Bronchial epithelial cell (primary cell): ENCODE measurements at regions not wholly inside any gene's neighbourhood (a gene's known extent, or its start where the extent isn't known, plus 50 kb on each side); places are given as distances from the start of the nearest gene placed in this dataset.
A peak's percentile ranks its signal among the peaks of the same experiment; 100 is the strongest.
"Not testable (repeated sequence)": the region's sequence is repeated elsewhere in the genome, so short reads cannot be mapped to it uniquely, and the experiment has no call there.

ENCODE experiments used
- DNase-seq: peaks from one replicate; pipeline ENCODE4 v3.0.0-alpha.2; 2010; ENCODE audit warnings: low read depth
- FAIRE-seq: peaks from 2 replicates; lab custom pipeline; 2011; peaks lifted over from hg19 to GRCh38; lab: Jason Lieb, UNC
- H3K27me3 ChIP-seq: 2 replicates; pipeline ENCODE4 v1.5.1; 2011; ENCODE audit warnings: low read length; ENCODE audit not compliant: control insufficient read depth, insufficient read depth
- H3K36me3 ChIP-seq: 2 replicates; pipeline ENCODE4 v1.5.1; 2011; ENCODE audit warnings: low read length; ENCODE audit not compliant: control insufficient read depth, insufficient read depth
- H3K4me3 ChIP-seq: 2 replicates; pipeline ENCODE4 v1.5.1; 2011; ENCODE audit warnings: mild to moderate bottlenecking, low read depth, low read length, control low read depth
- CTCF ChIP-seq: IDR thresholded peaks from 2 replicates; pipeline ENCODE4 v1.5.1; 2011; ENCODE audit warnings: mild to moderate bottlenecking, moderate library complexity, low read length, control low read depth, inconsistent platforms; ENCODE audit not compliant: insufficient read depth, severe bottlenecking

- not testable (repeated sequence) for H3K36me3 ChIP-seq, H3K4me3 ChIP-seq, H3K27me3 ChIP-seq, FAIRE-seq
- peak; percentile 3 for DNase-seq
- peak; percentile 40 for TF ChIP-seq CTCF
These were observed 112.2 kb upstream of the CCZ1B start for GRCh38 chr7:6938284-6938683.

GRCh38 chr7:6939126-6939525 is 113.1 kb upstream of the CCZ1B start:
- H3K27me3 ChIP-seq, H3K36me3 ChIP-seq, FAIRE-seq, DNase-seq, H3K4me3 ChIP-seq: not testable (repeated sequence)

GRCh38 chr7:6939896-6940295 is 113.8 kb upstream of the CCZ1B start:
- DNase-seq, H3K27me3 ChIP-seq, H3K36me3 ChIP-seq, H3K4me3 ChIP-seq, FAIRE-seq: not testable (repeated sequence)

GRCh38 chr7:6946873-6947272 is 120.8 kb upstream of the CCZ1B start:
- not testable (repeated sequence) for FAIRE-seq, DNase-seq, H3K27me3 ChIP-seq, H3K36me3 ChIP-seq, H3K4me3 ChIP-seq

- H3K27me3 ChIP-seq, H3K4me3 ChIP-seq, H3K36me3 ChIP-seq, FAIRE-seq: not testable (repeated sequence)
- peak; percentile 59 for DNase-seq
These were observed 124.2 kb upstream of the CCZ1B start for GRCh38 chr7:6950231-6950630.

GRCh38 chr7:6951553-6951952 is 125.5 kb upstream of the CCZ1B start:
- H3K4me3 ChIP-seq, H3K36me3 ChIP-seq, FAIRE-seq, DNase-seq, H3K27me3 ChIP-seq: not testable (repeated sequence)

GRCh38 chr7:6953138-6953797 is 127.2 kb upstream of the CCZ1B start:
- not testable (repeated sequence) for H3K27me3 ChIP-seq, FAIRE-seq, H3K36me3 ChIP-seq
- DNase-seq = peak; percentile 43
- H3K4me3 ChIP-seq = peak overlapping the region; percentile 34
- TF ChIP-seq CTCF = peak; percentile 37

GRCh38 chr7:6953798-6954181 is 127.7 kb upstream of the CCZ1B start:
- peak; percentile 87 for DNase-seq
- H3K27me3 ChIP-seq, FAIRE-seq, H3K36me3 ChIP-seq: not testable (repeated sequence)
- peak overlapping the region; percentile 34 for H3K4me3 ChIP-seq

- H3K4me3 ChIP-seq, FAIRE-seq, DNase-seq, H3K36me3 ChIP-seq, H3K27me3 ChIP-seq: not testable (repeated sequence)
These were observed 129.3 kb upstream of the CCZ1B start for GRCh38 chr7:6955385-6955784.

- DNase-seq, H3K36me3 ChIP-seq, FAIRE-seq, H3K4me3 ChIP-seq, H3K27me3 ChIP-seq: not testable (repeated sequence)
These were observed 130.0 kb upstream of the CCZ1B start for GRCh38 chr7:6955990-6956566.

- not testable (repeated sequence) for H3K27me3 ChIP-seq, FAIRE-seq, H3K4me3 ChIP-seq, H3K36me3 ChIP-seq, DNase-seq
These were observed 132.3 kb upstream of the CCZ1B start for GRCh38 chr7:6958371-6958770.

GRCh38 chr7:6959942-6960341 is 133.9 kb upstream of the CCZ1B start:
- FAIRE-seq, H3K4me3 ChIP-seq, DNase-seq, H3K27me3 ChIP-seq, H3K36me3 ChIP-seq: not testable (repeated sequence)

GRCh38 chr7:6962871-6963270 is 136.8 kb upstream of the CCZ1B start:
- not testable (repeated sequence) for H3K27me3 ChIP-seq, H3K36me3 ChIP-seq, H3K4me3 ChIP-seq, FAIRE-seq
- peak; percentile 8 for DNase-seq
